A549 (cell line): ENCODE measurements at regions not wholly inside any gene's neighbourhood (a gene's known extent, or its start where the extent isn't known, plus 50 kb on each side); places are given as distances from the start of the nearest gene placed in this dataset.

ENCODE experiments used
- ATAC-seq, 2 experiments: fragments of 200-7000 bp in 1 of 2; fragments of >200 bp in 1 of 2; cut with Nextera tagmentation in 1 of 2; cut with Tn5 transposase in 1 of 2; 3 replicates each; pipeline versions ENCODE4 v1.8.0 to v1.9.1; 2018 to 2020; ENCODE audit warnings: mild to moderate bottlenecking in 1 of 2, moderate library complexity in 1 of 2
- CTCF ChIA-PET: fragments of 300-600 bp; sonication (Branson Sonifier 250); formaldehyde crosslinking; extraction: SDS; loops from one replicate; lab custom pipeline; 2021; ENCODE audit warnings: antibody characterized with exemption, inconsistent platforms; lab: Yijun Ruan, JAX
- POLR2A ChIA-PET: fragments of 350-600 bp; formaldehyde crosslinking; extraction: SDS; loops from one replicate; lab custom pipeline; 2021; ENCODE audit warnings: antibody characterized with exemption, inconsistent platforms; lab: Yijun Ruan, JAX
- DNase-seq, 2 experiments: peaks; one replicate each; pipeline versions ENCODE4 v3.0.0 to v3.0.0-alpha.2; 2011 to 2016; ENCODE audit warnings: low read depth in 1 of 2, low spot score in 1 of 2
- FAIRE-seq: peaks from 2 replicates; lab custom pipeline; 2011; peaks lifted over from hg19 to GRCh38; lab: Jason Lieb, UNC
- H3K27ac ChIP-seq, 2 experiments: fragments of >200 bp; sonication (Bioruptor Twin); formaldehyde crosslinking; 3 replicates each; pipeline ENCODE4 v1.5.1; 2016 to 2017
- H3K4me1 ChIP-seq: fragments of >200 bp; sonication (Bioruptor Twin); formaldehyde crosslinking; 3 replicates; pipeline ENCODE4 v1.6.1; 2016
- H3K4me2 ChIP-seq: fragments of >200 bp; sonication (Bioruptor Twin); formaldehyde crosslinking; 3 replicates; pipeline ENCODE4 v1.6.1; 2016
- H3K4me3 ChIP-seq: fragments of >200 bp; sonication (Bioruptor Twin); formaldehyde crosslinking; 3 replicates; pipeline ENCODE4 v1.5.1; 2016
- H3K9me3 ChIP-seq: fragments of >200 bp; sonication (Bioruptor Twin); formaldehyde crosslinking; 3 replicates; pipeline ENCODE4 v1.6.1; 2016
- CBX8 ChIP-seq: fragments of 200-600 bp; sonication (generic); IDR thresholded peaks from 2 replicates; pipeline ENCODE4 v1.6.1; 2016
- CEBPB ChIP-seq, 2 experiments: fragments of >200 bp in 1 of 2; sonication (Bioruptor Twin) in 1 of 2; formaldehyde crosslinking in 1 of 2; IDR thresholded peaks; 2 replicates each; pipeline ENCODE4 v1.6.1; 2012 to 2016
- CHD2 ChIP-seq: fragments of 150-350 bp; IDR thresholded peaks from 2 replicates; pipeline ENCODE4 v1.6.1; 2014; ENCODE audit warnings: low read length; ENCODE audit not compliant: partially characterized antibody
- EHMT2 ChIP-seq: fragments of 200-600 bp; sonication (generic); IDR thresholded peaks from 2 replicates; pipeline ENCODE4 v1.6.1; 2016; ENCODE audit warnings: antibody characterized with exemption, low read depth, mild to moderate bottlenecking, moderate library complexity
- FOSB ChIP-seq: fragments of 250-450 bp; sonication (Bioruptor Pico); IDR thresholded peaks from 2 replicates; pipeline ENCODE4 v1.5.0; 2020; ENCODE audit warnings: mild to moderate bottlenecking, moderate library complexity
- FOXS1 ChIP-seq: fragments of 250-450 bp; sonication (Bioruptor Pico); IDR thresholded peaks from 2 replicates; pipeline ENCODE4 v1.5.0; 2020; ENCODE audit warnings: mild to moderate bottlenecking, moderate library complexity
- HOXB13 ChIP-seq: fragments of 250-450 bp; sonication (Bioruptor Pico); IDR thresholded peaks from 2 replicates; pipeline ENCODE4 v1.5.0; 2020; ENCODE audit warnings: low read depth, mild to moderate bottlenecking, moderate library complexity
- HOXB5 ChIP-seq: fragments of 250-450 bp; sonication (Bioruptor Pico); IDR thresholded peaks from 2 replicates; pipeline ENCODE4 v1.5.0; 2020; ENCODE audit warnings: mild to moderate bottlenecking, moderate library complexity
- NPAS2 ChIP-seq: fragments of 250-450 bp; sonication (Bioruptor Pico); IDR thresholded peaks from 2 replicates; pipeline ENCODE4 v1.8.0; 2022; ENCODE audit warnings: mild to moderate bottlenecking, moderate library complexity, borderline replicate concordance
- POLR2A ChIP-seq: IDR thresholded peaks from 2 replicates; pipeline ENCODE4 v1.6.1; 2012; ENCODE audit warnings: mild to moderate bottlenecking, low read length
- RARB ChIP-seq: fragments of 250-450 bp; sonication (Bioruptor Pico); IDR thresholded peaks from 2 replicates; pipeline ENCODE4 v1.8.0; 2021; ENCODE audit warnings: mild to moderate bottlenecking, moderate library complexity
- RCOR1 ChIP-seq: fragments of 150-350 bp; IDR thresholded peaks from 2 replicates; pipeline ENCODE4 v1.6.1; 2014; ENCODE audit warnings: antibody characterized with exemption, low read length, low read depth
- TFCP2L1 ChIP-seq: fragments of 250-450 bp; sonication (Bioruptor Pico); IDR thresholded peaks from 2 replicates; pipeline ENCODE4 v1.5.0; 2021; ENCODE audit warnings: mild to moderate bottlenecking
- TP53 ChIP-seq: fragments of 250-450 bp; sonication (Bioruptor Pico); IDR thresholded peaks from 2 replicates; pipeline ENCODE4 v1.5.0; 2021; ENCODE audit warnings: mild to moderate bottlenecking, moderate library complexity
- ZC3H11A ChIP-seq: fragments of 450-650 bp; IDR thresholded peaks from 2 replicates; pipeline ENCODE4 v1.6.1; 2014; ENCODE audit warnings: antibody characterized with exemption, mild to moderate bottlenecking
- WGBS: methylation state at CpG from one replicate; pipeline ENCODE4 v1.1.6; 2017; ENCODE audit errors: missing lambda C conversion rate; 5-methylcytosine and 5-hydroxymethylcytosine counted together
- TF ChIP-seq, protein P1 (sequence below): fragments of >200 bp; sonication (Bioruptor Twin); formaldehyde crosslinking; IDR thresholded peaks from 3 replicates; pipeline ENCODE4 v1.6.1; 2016
- TF ChIP-seq, protein P2 (sequence below): fragments of 250-450 bp; sonication (Bioruptor Pico); IDR thresholded peaks from 2 replicates; pipeline ENCODE4 v1.5.0; 2021; ENCODE audit warnings: mild to moderate bottlenecking, moderate library complexity, borderline replicate concordance
- TF ChIP-seq, protein P3 (sequence below): fragments of 250-450 bp; sonication (Bioruptor Pico); IDR thresholded peaks from 2 replicates; pipeline ENCODE4 v1.5.0; 2020; ENCODE audit warnings: low read depth, mild to moderate bottlenecking, moderate library complexity
- TF ChIP-seq, protein P4 (sequence below): fragments of 150-350 bp; IDR thresholded peaks from 2 replicates; pipeline ENCODE4 v1.6.1; 2014; ENCODE audit warnings: low read depth, mild to moderate bottlenecking, low read length
- TF ChIP-seq, protein P5 (sequence below): fragments of 450-650 bp; IDR thresholded peaks from 2 replicates; pipeline ENCODE4 v1.6.1; 2014; ENCODE audit warnings: antibody characterized with exemption
- TF ChIP-seq, protein P6 (sequence below): fragments of >200 bp; sonication (Bioruptor Twin); formaldehyde crosslinking; IDR thresholded peaks from 2 replicates; pipeline ENCODE4 v1.6.1; 2016
- TF ChIP-seq, protein P7 (sequence below): IDR thresholded peaks from 2 replicates; pipeline ENCODE4 v1.6.1; 2012

DNA sequence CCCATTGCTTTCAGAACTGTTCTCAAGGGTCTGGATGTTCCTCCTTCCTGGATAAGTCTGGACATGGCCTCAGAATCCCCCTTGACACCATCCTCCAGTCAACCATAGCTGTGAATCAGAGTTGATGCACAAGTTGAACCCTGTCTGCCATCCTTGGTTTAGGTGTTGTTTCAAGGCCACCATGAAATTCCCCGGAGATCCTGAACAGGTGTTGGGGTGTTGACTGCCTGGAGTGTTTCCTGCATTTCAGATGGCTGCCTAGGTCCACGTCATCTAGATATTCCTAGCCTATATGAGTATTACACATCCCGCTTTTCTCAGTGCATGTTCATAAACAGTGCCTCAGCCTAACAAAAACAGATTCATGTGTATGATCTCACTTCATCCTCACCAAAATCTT lies 86.7 kb upstream of the PWP1 start:
- Histone ChIP-seq H3K27ac (no peak overlapping the region), H3K4me3 (no peak overlapping the region), H3K4me2 (no peak overlapping the region), H3K4me1 (no peaks in the 10 kb centered on the region; the same call in 2 of the 3 replicates), H3K9me3 (peaks cover 3% of the 10 kb centered on the region; the same call in 1 of the 3 replicates)
- FAIRE-seq, result no peak
- ChIA-PET POLR2A (no interaction called here), CTCF (interaction anchor here (1.4 to 8.0 kb wide), 6 partner anchors 8 to 472 kb away, joined by 4 to 72 read pairs (median 17); no protein-coding TSS in a partner anchor)
- ATAC-seq, result no peak
- no peak for DNase-seq
- TF ChIP-seq CHD2, result no peak
- no peak for TF ChIP-seq HOXB13 (CRISPR knock-in tag)
- no peak for TF ChIP-seq ZC3H11A
- no peak for TF ChIP-seq TP53 (CRISPR knock-in tag)
- no peak for TF ChIP-seq FOXS1 (CRISPR knock-in tag)
- no peak for TF ChIP-seq EHMT2
- TF ChIP-seq HOXB5 (CRISPR knock-in tag), result no peak
- TF ChIP-seq, protein P1, sequence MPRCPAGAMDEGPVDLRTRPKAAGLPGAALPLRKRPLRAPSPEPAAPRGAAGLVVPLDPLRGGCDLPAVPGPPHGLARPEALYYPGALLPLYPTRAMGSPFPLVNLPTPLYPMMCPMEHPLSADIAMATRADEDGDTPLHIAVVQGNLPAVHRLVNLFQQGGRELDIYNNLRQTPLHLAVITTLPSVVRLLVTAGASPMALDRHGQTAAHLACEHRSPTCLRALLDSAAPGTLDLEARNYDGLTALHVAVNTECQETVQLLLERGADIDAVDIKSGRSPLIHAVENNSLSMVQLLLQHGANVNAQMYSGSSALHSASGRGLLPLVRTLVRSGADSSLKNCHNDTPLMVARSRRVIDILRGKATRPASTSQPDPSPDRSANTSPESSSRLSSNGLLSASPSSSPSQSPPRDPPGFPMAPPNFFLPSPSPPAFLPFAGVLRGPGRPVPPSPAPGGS, result no peak
- WGBS, result 77% methylated on average over 3 of the region's 3 CpGs

DNA sequence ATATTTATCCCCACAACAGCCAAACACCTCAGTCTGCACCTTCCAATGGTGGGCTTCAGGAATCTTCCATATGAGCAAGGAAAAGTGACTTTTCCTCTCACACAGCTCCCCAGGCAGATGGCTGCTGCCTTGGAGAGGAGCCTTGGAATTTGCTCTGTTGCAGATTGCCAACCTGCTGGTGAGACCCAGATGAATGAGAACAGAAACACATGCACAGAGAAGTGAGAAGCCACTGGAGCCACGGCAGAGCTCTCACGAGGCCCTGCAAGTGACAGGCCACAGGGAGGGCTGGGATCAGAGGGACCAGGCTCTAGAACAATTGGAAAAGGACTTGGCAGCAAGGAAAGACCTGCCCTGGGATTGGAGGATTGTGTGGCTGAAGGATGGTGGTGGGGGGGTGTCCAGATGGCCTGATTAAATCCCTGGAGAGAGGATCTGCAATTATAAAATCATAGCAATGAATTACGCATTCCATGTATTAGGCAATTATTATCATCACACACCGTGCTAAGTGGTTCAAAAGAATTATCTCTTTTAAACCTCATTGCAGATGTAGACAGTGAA lies 84.9 kb upstream of the PWP1 start:
- 71% methylated on average over 4 of the region's 4 CpGs for WGBS
- TF ChIP-seq, protein P2, sequence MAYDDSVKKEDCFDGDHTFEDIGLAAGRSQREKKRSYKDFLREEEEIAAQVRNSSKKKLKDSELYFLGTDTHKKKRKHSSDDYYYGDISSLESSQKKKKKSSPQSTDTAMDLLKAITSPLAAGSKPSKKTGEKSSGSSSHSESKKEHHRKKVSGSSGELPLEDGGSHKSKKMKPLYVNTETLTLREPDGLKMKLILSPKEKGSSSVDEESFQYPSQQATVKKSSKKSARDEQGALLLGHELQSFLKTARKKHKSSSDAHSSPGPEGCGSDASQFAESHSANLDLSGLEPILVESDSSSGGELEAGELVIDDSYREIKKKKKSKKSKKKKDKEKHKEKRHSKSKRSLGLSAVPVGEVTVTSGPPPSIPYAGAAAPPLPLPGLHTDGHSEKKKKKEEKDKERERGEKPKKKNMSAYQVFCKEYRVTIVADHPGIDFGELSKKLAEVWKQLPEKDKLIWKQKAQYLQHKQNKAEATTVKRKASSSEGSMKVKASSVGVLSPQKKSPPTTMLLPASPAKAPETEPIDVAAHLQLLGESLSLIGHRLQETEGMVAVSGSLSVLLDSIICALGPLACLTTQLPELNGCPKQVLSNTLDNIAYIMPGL (CRISPR knock-in tag), result no peak
- TF ChIP-seq POLR2A, result no peak
- no peak for TF ChIP-seq CBX8
- TF ChIP-seq, protein P3, sequence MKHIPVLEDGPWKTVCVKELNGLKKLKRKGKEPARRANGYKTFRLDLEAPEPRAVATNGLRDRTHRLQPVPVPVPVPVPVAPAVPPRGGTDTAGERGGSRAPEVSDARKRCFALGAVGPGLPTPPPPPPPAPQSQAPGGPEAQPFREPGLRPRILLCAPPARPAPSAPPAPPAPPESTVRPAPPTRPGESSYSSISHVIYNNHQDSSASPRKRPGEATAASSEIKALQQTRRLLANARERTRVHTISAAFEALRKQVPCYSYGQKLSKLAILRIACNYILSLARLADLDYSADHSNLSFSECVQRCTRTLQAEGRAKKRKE, result no peak
- TF ChIP-seq, protein P4, sequence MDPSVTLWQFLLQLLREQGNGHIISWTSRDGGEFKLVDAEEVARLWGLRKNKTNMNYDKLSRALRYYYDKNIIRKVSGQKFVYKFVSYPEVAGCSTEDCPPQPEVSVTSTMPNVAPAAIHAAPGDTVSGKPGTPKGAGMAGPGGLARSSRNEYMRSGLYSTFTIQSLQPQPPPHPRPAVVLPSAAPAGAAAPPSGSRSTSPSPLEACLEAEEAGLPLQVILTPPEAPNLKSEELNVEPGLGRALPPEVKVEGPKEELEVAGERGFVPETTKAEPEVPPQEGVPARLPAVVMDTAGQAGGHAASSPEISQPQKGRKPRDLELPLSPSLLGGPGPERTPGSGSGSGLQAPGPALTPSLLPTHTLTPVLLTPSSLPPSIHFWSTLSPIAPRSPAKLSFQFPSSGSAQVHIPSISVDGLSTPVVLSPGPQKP, result no peak
- TF ChIP-seq NPAS2 (CRISPR knock-in tag), result no peak
- CTCF ChIA-PET, result interaction anchor here (1.1 to 8.0 kb wide), 6 partner anchors 9 to 522 kb away, joined by 3 to 72 read pairs (median 5); no protein-coding TSS in a partner anchor
- POLR2A ChIA-PET, result interaction anchor here (0.5 kb wide), 1 partner anchor 624 kb away, joined by 3 read pairs; no protein-coding TSS in a partner anchor
- H3K9me3 ChIP-seq, result no peaks in the 10 kb centered on the region
- no peaks in the 10 kb centered on the region for H3K4me1 ChIP-seq
- DNase-seq (no peak), FAIRE-seq (no peak), ATAC-seq (no peak)
- no peak overlapping the region for H3K27ac ChIP-seq
- H3K4me3 ChIP-seq, result no peak overlapping the region
- H3K4me2 ChIP-seq, result no peak overlapping the region

DNA sequence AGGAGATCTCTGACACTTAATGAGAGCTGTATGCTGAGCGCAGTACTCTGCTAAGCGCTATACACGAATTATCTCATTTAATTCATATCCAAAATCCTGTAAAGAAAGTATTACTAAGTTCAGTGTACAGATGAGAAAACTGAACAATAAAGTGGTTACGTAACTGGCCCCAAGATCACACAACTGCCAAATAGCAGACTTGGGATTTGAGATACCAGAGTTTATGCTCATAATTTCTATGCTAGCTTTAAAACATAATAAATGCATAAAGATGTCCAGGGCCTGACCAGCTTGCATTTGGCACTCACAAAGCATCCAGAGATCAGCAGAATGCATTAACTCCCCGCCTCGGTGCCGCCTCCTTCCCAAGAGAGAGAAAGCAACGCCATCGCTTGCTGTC lies 83.2 kb upstream of the PWP1 start:
- ATAC-seq (no peak), DNase-seq (no peak), FAIRE-seq (no peak)
- H3K9me3 ChIP-seq, result no peaks in the 10 kb centered on the region
- TF ChIP-seq FOSB (CRISPR knock-in tag) (no peak), RCOR1 (no peak), RARB (CRISPR knock-in tag) (no peak), CBX8 (no peak), HOXB13 (CRISPR knock-in tag) (no peak), TFCP2L1 (CRISPR knock-in tag) (no peak), TP53 (CRISPR knock-in tag) (no peak), CEBPB (IDR thresholded peaks at IDR 0.05) (no peak)
- TF ChIP-seq, protein P5, sequence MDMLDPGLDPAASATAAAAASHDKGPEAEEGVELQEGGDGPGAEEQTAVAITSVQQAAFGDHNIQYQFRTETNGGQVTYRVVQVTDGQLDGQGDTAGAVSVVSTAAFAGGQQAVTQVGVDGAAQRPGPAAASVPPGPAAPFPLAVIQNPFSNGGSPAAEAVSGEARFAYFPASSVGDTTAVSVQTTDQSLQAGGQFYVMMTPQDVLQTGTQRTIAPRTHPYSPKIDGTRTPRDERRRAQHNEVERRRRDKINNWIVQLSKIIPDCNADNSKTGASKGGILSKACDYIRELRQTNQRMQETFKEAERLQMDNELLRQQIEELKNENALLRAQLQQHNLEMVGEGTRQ, result no peak
- TF ChIP-seq, protein P6, sequence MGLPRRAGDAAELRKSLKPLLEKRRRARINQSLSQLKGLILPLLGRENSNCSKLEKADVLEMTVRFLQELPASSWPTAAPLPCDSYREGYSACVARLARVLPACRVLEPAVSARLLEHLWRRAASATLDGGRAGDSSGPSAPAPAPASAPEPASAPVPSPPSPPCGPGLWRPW, result no peak
- TF ChIP-seq, protein P7, sequence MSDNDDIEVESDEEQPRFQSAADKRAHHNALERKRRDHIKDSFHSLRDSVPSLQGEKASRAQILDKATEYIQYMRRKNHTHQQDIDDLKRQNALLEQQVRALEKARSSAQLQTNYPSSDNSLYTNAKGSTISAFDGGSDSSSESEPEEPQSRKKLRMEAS, result no peak
- H3K4me2 ChIP-seq, result no peak overlapping the region
- CTCF ChIA-PET, result interaction anchor here (1.1 to 8.0 kb wide), 4 partner anchors 10 to 490 kb away, joined by 3 to 72 read pairs (median 4); no protein-coding TSS in a partner anchor
- no peaks in the 10 kb centered on the region for H3K4me1 ChIP-seq
- H3K4me3 ChIP-seq, result no peak overlapping the region
- POLR2A ChIA-PET, result no interaction called here
- H3K27ac ChIP-seq, result no peak overlapping the region
- 92% methylated on average over 9 of the region's 9 CpGs for WGBS
